ENCODE measurements at regions not wholly inside any gene's neighbourhood (a gene's known extent, or its start where the extent isn't known, plus 50 kb on each side); places are given as distances from the start of the nearest gene placed in this dataset.
A peak's percentile ranks its signal among the peaks of the same experiment; 100 is the strongest.

- TF ChIP-seq ZNF518A (tag by site-specific recombination; conservative IDR thresholded peaks at IDR 0.05; ENCODE audit: low read depth): no peak
- TF ChIP-seq IKZF3 (tag by site-specific recombination; IDR thresholded peaks at IDR 0.05): no peak
- TF ChIP-seq, protein P1, sequence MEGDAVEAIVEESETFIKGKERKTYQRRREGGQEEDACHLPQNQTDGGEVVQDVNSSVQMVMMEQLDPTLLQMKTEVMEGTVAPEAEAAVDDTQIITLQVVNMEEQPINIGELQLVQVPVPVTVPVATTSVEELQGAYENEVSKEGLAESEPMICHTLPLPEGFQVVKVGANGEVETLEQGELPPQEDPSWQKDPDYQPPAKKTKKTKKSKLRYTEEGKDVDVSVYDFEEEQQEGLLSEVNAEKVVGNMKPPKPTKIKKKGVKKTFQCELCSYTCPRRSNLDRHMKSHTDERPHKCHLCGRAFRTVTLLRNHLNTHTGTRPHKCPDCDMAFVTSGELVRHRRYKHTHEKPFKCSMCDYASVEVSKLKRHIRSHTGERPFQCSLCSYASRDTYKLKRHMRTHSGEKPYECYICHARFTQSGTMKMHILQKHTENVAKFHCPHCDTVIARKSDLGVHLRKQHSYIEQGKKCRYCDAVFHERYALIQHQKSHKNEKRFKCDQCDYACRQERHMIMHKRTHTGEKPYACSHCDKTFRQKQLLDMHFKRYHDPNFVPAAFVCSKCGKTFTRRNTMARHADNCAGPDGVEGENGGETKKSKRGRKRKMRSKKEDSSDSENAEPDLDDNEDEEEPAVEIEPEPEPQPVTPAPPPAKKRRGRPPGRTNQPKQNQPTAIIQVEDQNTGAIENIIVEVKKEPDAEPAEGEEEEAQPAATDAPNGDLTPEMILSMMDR (tag by site-specific recombination; IDR thresholded peaks at IDR 0.05): peak; percentile 83
- no peak for TF ChIP-seq ZNF155 (tag by site-specific recombination; IDR thresholded peaks at IDR 0.05)
- TF ChIP-seq ZFP3 (tag by site-specific recombination; IDR thresholded peaks at IDR 0.05; ENCODE audit: low read depth): no peak
- TF ChIP-seq SALL2 (tag by site-specific recombination; IDR thresholded peaks at IDR 0.05; ENCODE audit: borderline replicate concordance): no peak
- TF ChIP-seq, protein P2, sequence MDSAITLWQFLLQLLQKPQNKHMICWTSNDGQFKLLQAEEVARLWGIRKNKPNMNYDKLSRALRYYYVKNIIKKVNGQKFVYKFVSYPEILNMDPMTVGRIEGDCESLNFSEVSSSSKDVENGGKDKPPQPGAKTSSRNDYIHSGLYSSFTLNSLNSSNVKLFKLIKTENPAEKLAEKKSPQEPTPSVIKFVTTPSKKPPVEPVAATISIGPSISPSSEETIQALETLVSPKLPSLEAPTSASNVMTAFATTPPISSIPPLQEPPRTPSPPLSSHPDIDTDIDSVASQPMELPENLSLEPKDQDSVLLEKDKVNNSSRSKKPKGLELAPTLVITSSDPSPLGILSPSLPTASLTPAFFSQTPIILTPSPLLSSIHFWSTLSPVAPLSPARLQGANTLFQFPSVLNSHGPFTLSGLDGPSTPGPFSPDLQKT (IDR thresholded peaks at IDR 0.05; ENCODE audit: borderline replicate concordance, low read depth, low read length): no peak
- peak; percentile 91 for TF ChIP-seq ZBTB8A (tag by site-specific recombination; IDR thresholded peaks at IDR 0.05)
- TF ChIP-seq REPIN1 (tag by site-specific recombination; IDR thresholded peaks at IDR 0.05; ENCODE audit: low read depth): no peak
- no peak for TF ChIP-seq ZNF510 (tag by site-specific recombination; IDR thresholded peaks at IDR 0.05; ENCODE audit: insufficient replicate concordance)
- TF ChIP-seq MEIS1 (CRISPR knock-in tag; IDR thresholded peaks at IDR 0.05; ENCODE audit: borderline replicate concordance): no peak
- no peak for TF ChIP-seq ZNF658 (tag by site-specific recombination; IDR thresholded peaks at IDR 0.05)
- no peak for TF ChIP-seq YY2 (tag by site-specific recombination; IDR thresholded peaks at IDR 0.05)
- TF ChIP-seq, protein P3, sequence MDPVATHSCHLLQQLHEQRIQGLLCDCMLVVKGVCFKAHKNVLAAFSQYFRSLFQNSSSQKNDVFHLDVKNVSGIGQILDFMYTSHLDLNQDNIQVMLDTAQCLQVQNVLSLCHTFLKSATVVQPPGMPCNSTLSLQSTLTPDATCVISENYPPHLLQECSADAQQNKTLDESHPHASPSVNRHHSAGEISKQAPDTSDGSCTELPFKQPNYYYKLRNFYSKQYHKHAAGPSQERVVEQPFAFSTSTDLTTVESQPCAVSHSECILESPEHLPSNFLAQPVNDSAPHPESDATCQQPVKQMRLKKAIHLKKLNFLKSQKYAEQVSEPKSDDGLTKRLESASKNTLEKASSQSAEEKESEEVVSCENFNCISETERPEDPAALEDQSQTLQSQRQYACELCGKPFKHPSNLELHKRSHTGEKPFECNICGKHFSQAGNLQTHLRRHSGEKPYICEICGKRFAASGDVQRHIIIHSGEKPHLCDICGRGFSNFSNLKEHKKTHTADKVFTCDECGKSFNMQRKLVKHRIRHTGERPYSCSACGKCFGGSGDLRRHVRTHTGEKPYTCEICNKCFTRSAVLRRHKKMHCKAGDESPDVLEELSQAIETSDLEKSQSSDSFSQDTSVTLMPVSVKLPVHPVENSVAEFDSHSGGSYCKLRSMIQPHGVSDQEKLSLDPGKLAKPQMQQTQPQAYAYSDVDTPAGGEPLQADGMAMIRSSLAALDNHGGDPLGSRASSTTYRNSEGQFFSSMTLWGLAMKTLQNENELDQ (tag by site-specific recombination; IDR thresholded peaks at IDR 0.05; ENCODE audit: low read depth): no peak
- no peak for TF ChIP-seq ZNF18 (tag by site-specific recombination; IDR thresholded peaks at IDR 0.05)
- no peak for TF ChIP-seq ZNF701 (tag by site-specific recombination; IDR thresholded peaks at IDR 0.05)
- no peak for TF ChIP-seq INSM2 (tag by site-specific recombination; IDR thresholded peaks at IDR 0.05)
- TF ChIP-seq ZNF19 (tag by site-specific recombination; IDR thresholded peaks at IDR 0.05; ENCODE audit: low read depth): no peak
- TF ChIP-seq REST (tag by site-specific recombination; IDR thresholded peaks at IDR 0.05): no peak
- no peak for TF ChIP-seq MZF1 (tag by site-specific recombination; IDR thresholded peaks at IDR 0.05; ENCODE audit: borderline replicate concordance)
- TF ChIP-seq ZNF266 (tag by site-specific recombination; IDR thresholded peaks at IDR 0.05; ENCODE audit: low read depth): no peak
- TF ChIP-seq ZFP41 (tag by site-specific recombination; IDR thresholded peaks at IDR 0.05; ENCODE audit: borderline replicate concordance): no peak
- no peak for TF ChIP-seq ZNF830 (tag by site-specific recombination; IDR thresholded peaks at IDR 0.05; ENCODE audit: low read depth)
Measured at GRCh38 chrX:131792356-131792749, 230.7 kb upstream of the STK26 start (continued).

Data from HEK293 (cell line).